GM12892 (cell line): ENCODE measurements at regions not wholly inside any gene's neighbourhood (a gene's known extent, or its start where the extent isn't known, plus 50 kb on each side); places are given as distances from the start of the nearest gene placed in this dataset.

Experiments used
- POLR2A ChIP-seq: IDR thresholded peaks from 2 replicates; pipeline ENCODE4 v1.6.1; 2011; ENCODE audit warnings: low read depth, low read length, control low read depth
- POLR2AphosphoS5 ChIP-seq: IDR thresholded peaks from 2 replicates; pipeline ENCODE4 v1.6.1; 2011; ENCODE audit warnings: low read depth, low read length, control low read depth

GRCh38 chr10:130618647-130619046 is 482.5 kb downstream of the GLRX3 start:
- TF ChIP-seq POLR2AphosphoS5 (no peak), POLR2A (no peak)
